ENCODE measurements at regions not wholly inside any gene's neighbourhood (a gene's known extent, or its start where the extent isn't known, plus 50 kb on each side); places are given as distances from the start of the nearest gene placed in this dataset.
"Not testable (repeated sequence)": the region's sequence is repeated elsewhere in the genome, so short reads cannot be mapped to it uniquely, and the experiment has no call there.

GRCh38 chr20:60152792-60153191 is 194.6 kb downstream of the CDH26 start:
- no peak for DNase-seq
- Mint-ChIP-seq H3K4me3 (no peak overlapping the region), H3K4me1 (no peaks in the 10 kb centered on the region), H3K27ac (no peak overlapping the region), H3K27me3 (peaks cover 15% of the 10 kb centered on the region), H3K9me3 (no peaks in the 10 kb centered on the region), H3K36me3 (peaks cover 6% of the 10 kb centered on the region)

- DNase-seq: no peak
- Mint-ChIP-seq H3K4me1 (no peaks in the 10 kb centered on the region), H3K27me3 (peaks cover 19% of the 10 kb centered on the region), H3K36me3 (peaks cover 6% of the 10 kb centered on the region), H3K9me3 (peaks cover 7% of the 10 kb centered on the region), H3K4me3 (no peak overlapping the region), H3K27ac (no peak overlapping the region)
Measured at GRCh38 chr20:60160451-60161145, 202.4 kb downstream of the CDH26 start.

GRCh38 chr20:60167812-60168211 is 209.6 kb downstream of the CDH26 start:
- no peaks in the 10 kb centered on the region for H3K9me3 Mint-ChIP-seq
- H3K4me1 Mint-ChIP-seq: no peaks in the 10 kb centered on the region
- H3K4me3 Mint-ChIP-seq: no peak overlapping the region
- H3K27me3 Mint-ChIP-seq: no peaks in the 10 kb centered on the region
- no peak for DNase-seq
- no peaks in the 10 kb centered on the region for H3K36me3 Mint-ChIP-seq
- H3K27ac Mint-ChIP-seq: no peak overlapping the region

- no peaks in the 10 kb centered on the region for H3K36me3 Mint-ChIP-seq
- no peak for DNase-seq
- no peak overlapping the region for H3K4me3 Mint-ChIP-seq
- no peaks in the 10 kb centered on the region for H3K27me3 Mint-ChIP-seq
- H3K9me3 Mint-ChIP-seq: no peaks in the 10 kb centered on the region
- no peak overlapping the region for H3K27ac Mint-ChIP-seq
- H3K4me1 Mint-ChIP-seq: no peaks in the 10 kb centered on the region
Measured at GRCh38 chr20:60168963-60169362, 210.7 kb downstream of the CDH26 start.

- H3K27me3 Mint-ChIP-seq: no peaks in the 10 kb centered on the region
- H3K27ac Mint-ChIP-seq: no peak overlapping the region
- no peak overlapping the region for H3K4me3 Mint-ChIP-seq
- H3K4me1 Mint-ChIP-seq: no peaks in the 10 kb centered on the region
- no peaks in the 10 kb centered on the region for H3K36me3 Mint-ChIP-seq
- no peak for DNase-seq
- no peaks in the 10 kb centered on the region for H3K9me3 Mint-ChIP-seq
Measured at GRCh38 chr20:60170116-60170515, 211.9 kb downstream of the CDH26 start.

- no peak overlapping the region for H3K27ac Mint-ChIP-seq
- H3K36me3 Mint-ChIP-seq: no peaks in the 10 kb centered on the region
- H3K4me3 Mint-ChIP-seq: no peak overlapping the region
- no peak for DNase-seq
- H3K4me1 Mint-ChIP-seq: no peaks in the 10 kb centered on the region
- no peaks in the 10 kb centered on the region for H3K9me3 Mint-ChIP-seq
- no peaks in the 10 kb centered on the region for H3K27me3 Mint-ChIP-seq
Measured at GRCh38 chr20:60171313-60171712, 213.1 kb downstream of the CDH26 start.

GRCh38 chr20:60171738-60172137 is 213.5 kb downstream of the CDH26 start:
- H3K4me3 Mint-ChIP-seq: no peak overlapping the region
- H3K36me3 Mint-ChIP-seq: no peaks in the 10 kb centered on the region
- DNase-seq: no peak
- H3K9me3 Mint-ChIP-seq: no peaks in the 10 kb centered on the region
- no peak overlapping the region for H3K27ac Mint-ChIP-seq
- H3K4me1 Mint-ChIP-seq: no peaks in the 10 kb centered on the region
- no peaks in the 10 kb centered on the region for H3K27me3 Mint-ChIP-seq

GRCh38 chr20:60172346-60172984 is 214.2 kb downstream of the CDH26 start:
- H3K36me3 Mint-ChIP-seq: no peaks in the 10 kb centered on the region
- no peak overlapping the region for H3K27ac Mint-ChIP-seq
- DNase-seq: no peak
- H3K27me3 Mint-ChIP-seq: no peaks in the 10 kb centered on the region
- no peaks in the 10 kb centered on the region for H3K9me3 Mint-ChIP-seq
- no peak overlapping the region for H3K4me3 Mint-ChIP-seq
- H3K4me1 Mint-ChIP-seq: no peaks in the 10 kb centered on the region

GRCh38 chr20:60177080-60177479 is 218.9 kb downstream of the CDH26 start:
- H3K4me3 Mint-ChIP-seq: no peak overlapping the region
- no peaks in the 10 kb centered on the region for H3K4me1 Mint-ChIP-seq
- H3K27me3 Mint-ChIP-seq: no peaks in the 10 kb centered on the region
- no peaks in the 10 kb centered on the region for H3K9me3 Mint-ChIP-seq
- DNase-seq: no peak
- H3K27ac Mint-ChIP-seq: no peak overlapping the region
- H3K36me3 Mint-ChIP-seq: no peaks in the 10 kb centered on the region

GRCh38 chr20:60180986-60181385 is 222.8 kb downstream of the CDH26 start:
- peaks cover 5% of the 10 kb centered on the region for H3K9me3 Mint-ChIP-seq
- peaks cover 5% of the 10 kb centered on the region for H3K36me3 Mint-ChIP-seq
- no peak for DNase-seq
- H3K27me3 Mint-ChIP-seq: no peaks in the 10 kb centered on the region
- no peak overlapping the region for H3K4me3 Mint-ChIP-seq
- no peak overlapping the region for H3K27ac Mint-ChIP-seq
- no peaks in the 10 kb centered on the region for H3K4me1 Mint-ChIP-seq

GRCh38 chr20:60186412-60186811 is 228.2 kb downstream of the CDH26 start:
- Mint-ChIP-seq H3K9me3 (peaks cover 7% of the 10 kb centered on the region), H3K27ac (no peak overlapping the region), H3K36me3 (peaks cover 5% of the 10 kb centered on the region), H3K4me3 (no peak overlapping the region), H3K27me3 (no peaks in the 10 kb centered on the region), H3K4me1 (no peaks in the 10 kb centered on the region)
- no peak for DNase-seq

- DNase-seq: no peak
- Mint-ChIP-seq H3K27ac (no peak overlapping the region), H3K27me3 (no peaks in the 10 kb centered on the region), H3K4me3 (no peak overlapping the region), H3K4me1 (no peaks in the 10 kb centered on the region), H3K36me3 (peaks cover 5% of the 10 kb centered on the region), H3K9me3 (peaks cover 7% of the 10 kb centered on the region)
Measured at GRCh38 chr20:60187683-60188082, 229.5 kb downstream of the CDH26 start.

GRCh38 chr20:60191014-60191413 is 232.8 kb downstream of the CDH26 start:
- H3K4me1 Mint-ChIP-seq: no peaks in the 10 kb centered on the region

GRCh38 chr20:60192326-60192725 is 234.1 kb downstream of the CDH26 start:
- no peaks in the 10 kb centered on the region for H3K9me3 Mint-ChIP-seq
- DNase-seq: no peak
- H3K36me3 Mint-ChIP-seq: peaks cover 1% of the 10 kb centered on the region
- no peaks in the 10 kb centered on the region for H3K27me3 Mint-ChIP-seq
- H3K27ac Mint-ChIP-seq: no peak overlapping the region
- H3K4me3 Mint-ChIP-seq: no peak overlapping the region
- no peaks in the 10 kb centered on the region for H3K4me1 Mint-ChIP-seq

More at GRCh38 chr20:60191014-60191413, 232.8 kb downstream of the CDH26 start:
- Mint-ChIP-seq H3K27me3 (no peaks in the 10 kb centered on the region), H3K9me3 (peaks cover 2% of the 10 kb centered on the region), H3K4me3 (no peak overlapping the region), H3K27ac (no peak overlapping the region), H3K36me3 (peaks cover 1% of the 10 kb centered on the region)
- no peak for DNase-seq

GRCh38 chr20:60199132-60199531 is 240.9 kb downstream of the CDH26 start:
- H3K27ac Mint-ChIP-seq, H3K4me3 Mint-ChIP-seq, H3K27me3 Mint-ChIP-seq, DNase-seq, H3K4me1 Mint-ChIP-seq, H3K36me3 Mint-ChIP-seq: not testable (repeated sequence)
- peaks cover 12% of the 10 kb centered on the region for H3K9me3 Mint-ChIP-seq

- peaks cover 10% of the 10 kb centered on the region for H3K36me3 Mint-ChIP-seq
- H3K27me3 Mint-ChIP-seq: peaks cover 3% of the 10 kb centered on the region
Measured at GRCh38 chr20:60199866-60200265, 241.6 kb downstream of the CDH26 start.

More at GRCh38 chr20:60199866-60200265, 241.6 kb downstream of the CDH26 start:
- H3K4me1 Mint-ChIP-seq: no peaks in the 10 kb centered on the region
- no peak overlapping the region for H3K27ac Mint-ChIP-seq
- no peak overlapping the region for H3K4me3 Mint-ChIP-seq
- DNase-seq: no peak
- H3K9me3 Mint-ChIP-seq: peaks cover 12% of the 10 kb centered on the region

Measured in activated naive CD8-positive, alpha-beta T cell treated with anti-CD3 and anti-CD28 coated beads for 36 hours (primary cell).